HG03521 (cell line): ENCODE measurements at regions not wholly inside any gene's neighbourhood (a gene's known extent, or its start where the extent isn't known, plus 50 kb on each side); places are given as distances from the start of the nearest gene placed in this dataset.

ENCODE experiments used
- ATAC-seq: cut with Tn5 transposase; IDR thresholded peaks from one replicate; pipeline ENCODE4 v1.9.1; 2021; ENCODE audit warnings: mild to moderate bottlenecking, moderate library complexity; ENCODE audit not compliant: unreplicated experiment

GRCh38 chr2:128639693-128640092 lies 321.0 kb upstream of the HS6ST1 start:
- no peak for ATAC-seq

- ATAC-seq = no peak
Measured at GRCh38 chr2:128640166-128640844, 321.6 kb upstream of the HS6ST1 start.

- ATAC-seq = no peak
Measured at GRCh38 chr2:128640845-128641360, 322.2 kb upstream of the HS6ST1 start.

- no peak for ATAC-seq
Measured at GRCh38 chr2:128641421-128642080, 322.9 kb upstream of the HS6ST1 start.

GRCh38 chr2:128642316-128642715 lies 323.6 kb upstream of the HS6ST1 start:
- no peak for ATAC-seq

GRCh38 chr2:128642821-128643220 lies 324.2 kb upstream of the HS6ST1 start:
- no peak for ATAC-seq

GRCh38 chr2:128643221-128644065 lies 324.8 kb upstream of the HS6ST1 start:
- no peak for ATAC-seq

- no peak for ATAC-seq
Measured at GRCh38 chr2:128644156-128644555, 325.5 kb upstream of the HS6ST1 start.

- ATAC-seq = no peak
Measured at GRCh38 chr2:128644718-128645256, 326.1 kb upstream of the HS6ST1 start.

- ATAC-seq = no peak
Measured at GRCh38 chr2:128645631-128646030, 327.0 kb upstream of the HS6ST1 start.

- ATAC-seq = no peak
Measured at GRCh38 chr2:128646091-128646490, 327.4 kb upstream of the HS6ST1 start.

- no peak for ATAC-seq
Measured at GRCh38 chr2:128646691-128647090, 328.0 kb upstream of the HS6ST1 start.

- ATAC-seq = no peak
Measured at GRCh38 chr2:128651000-128651399, 332.3 kb upstream of the HS6ST1 start.

- no peak for ATAC-seq
Measured at GRCh38 chr2:128654408-128654807, 335.7 kb upstream of the HS6ST1 start.

- no peak for ATAC-seq
Measured at GRCh38 chr2:128660836-128661235, 342.2 kb upstream of the HS6ST1 start.

- ATAC-seq = no peak
Measured at GRCh38 chr2:128661311-128661710, 342.6 kb upstream of the HS6ST1 start.

GRCh38 chr2:128662051-128662471 lies 343.4 kb upstream of the HS6ST1 start:
- ATAC-seq = no peak

GRCh38 chr2:128663371-128664050 lies 344.8 kb upstream of the HS6ST1 start:
- ATAC-seq = no peak

- no peak for ATAC-seq
Measured at GRCh38 chr2:128664499-128664971, 345.9 kb upstream of the HS6ST1 start.

- no peak for ATAC-seq
Measured at GRCh38 chr2:128665113-128665512, 346.4 kb upstream of the HS6ST1 start.
